SW 1271 (cell line): ENCODE measurements at regions not wholly inside any gene's neighbourhood (a gene's known extent, or its start where the extent isn't known, plus 50 kb on each side); places are given as distances from the start of the nearest gene placed in this dataset.

Source experiments
- DNase-seq, 2 experiments: peaks; one replicate each; lab custom pipeline; 2025; lab: John Stamatoyannopoulos, UW

DNA sequence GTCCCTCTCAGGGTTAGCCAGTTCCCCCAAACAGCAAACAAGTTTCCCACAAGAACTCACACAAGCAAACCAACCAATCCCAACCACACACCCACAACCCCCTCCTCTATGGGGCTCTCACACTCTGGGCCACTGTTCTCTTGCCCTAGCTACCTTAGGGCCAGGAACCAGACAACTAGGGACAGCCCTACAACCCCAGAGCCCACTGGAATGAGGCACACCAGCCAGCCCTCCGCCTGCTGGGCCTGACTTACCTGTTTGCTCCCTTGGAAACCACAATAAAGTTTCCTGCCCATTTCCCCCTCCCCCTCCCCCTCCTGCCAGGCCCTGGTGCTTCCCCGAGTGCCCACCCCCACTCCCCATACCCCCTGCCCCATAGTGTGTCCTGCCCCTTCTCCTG is 132.6 kb downstream of the WDR11 start:
- DNase-seq = no peak

DNA sequence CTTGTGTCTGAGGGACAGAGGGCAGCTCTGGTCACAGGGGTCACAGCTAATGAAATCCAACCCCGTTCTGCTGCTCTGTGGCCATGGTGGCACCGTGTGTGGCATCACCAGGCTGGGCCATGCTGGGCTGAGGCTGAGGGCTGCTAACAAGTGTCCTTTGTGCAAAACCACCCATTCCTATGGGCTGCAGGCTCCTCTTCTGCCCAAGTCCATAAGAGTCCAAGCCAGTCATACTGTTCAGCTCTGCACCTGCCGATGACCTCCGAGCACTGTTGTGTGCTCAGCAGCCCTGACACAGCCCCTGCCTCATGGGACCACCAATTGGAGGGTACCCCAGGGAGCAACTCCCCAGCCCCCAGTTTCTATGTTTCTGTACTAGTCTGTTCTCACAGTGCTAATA is 133.1 kb downstream of the WDR11 start:
- no peak for DNase-seq

DNA sequence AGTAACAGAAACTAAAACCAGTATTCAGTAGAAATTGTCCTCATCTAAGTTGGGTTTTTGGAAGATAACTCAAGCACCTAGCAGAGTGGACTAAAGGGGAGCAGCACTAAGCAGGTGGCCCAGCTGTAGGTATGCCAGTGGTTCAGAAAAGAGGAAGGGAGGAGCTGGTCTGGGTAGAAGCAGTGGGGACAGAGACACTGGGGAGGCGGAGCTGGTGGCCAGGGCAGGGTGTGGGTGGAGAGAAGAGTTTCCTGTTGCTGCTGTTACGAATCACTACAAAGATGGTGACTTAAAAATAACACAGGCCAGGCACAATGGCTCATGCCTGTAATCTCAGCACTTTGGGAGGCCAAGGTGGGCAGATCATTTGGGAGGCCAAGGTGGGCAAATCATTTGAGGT is 136.2 kb downstream of the WDR11 start:
- DNase-seq = no peak

DNA sequence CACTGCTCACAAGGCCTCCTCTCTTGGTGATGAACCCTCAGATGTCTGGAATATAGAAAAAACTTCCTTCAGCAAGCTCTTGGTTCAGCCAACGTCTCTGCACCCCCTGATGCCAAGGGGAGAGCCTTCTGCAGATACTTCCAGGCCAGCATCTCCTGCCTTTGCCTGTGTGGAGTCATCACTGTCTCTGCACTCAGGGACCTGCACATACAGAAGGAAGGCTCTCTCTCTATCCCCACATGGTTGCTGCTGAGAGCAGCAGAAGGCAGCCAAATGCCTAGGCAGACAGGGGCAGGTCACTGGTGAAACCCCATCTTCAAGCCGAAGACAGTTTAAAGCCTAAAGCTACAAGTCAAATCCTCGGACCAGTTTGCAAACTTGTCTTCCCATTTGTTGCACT is 137.6 kb downstream of the WDR11 start:
- no peak for DNase-seq

DNA sequence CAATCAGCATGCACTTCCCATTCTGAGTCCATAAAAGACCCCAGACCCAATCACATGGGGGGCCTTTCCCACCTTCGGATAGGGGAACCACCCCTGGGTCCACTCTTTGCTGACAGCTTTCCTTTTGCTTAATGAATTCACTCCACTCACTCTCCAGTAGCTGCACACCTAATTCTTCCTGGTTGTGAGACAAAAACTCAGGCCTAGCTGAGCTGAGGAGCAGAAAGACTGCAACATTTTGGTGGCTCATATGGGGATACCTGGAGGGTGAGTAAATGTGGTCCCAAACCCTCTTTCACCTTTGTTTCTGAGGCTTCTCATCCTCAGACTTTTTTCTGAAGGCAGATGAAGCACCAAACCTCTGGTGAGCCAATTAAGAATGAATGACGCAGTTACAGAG is 138.1 kb downstream of the WDR11 start:
- no peak for DNase-seq

DNA sequence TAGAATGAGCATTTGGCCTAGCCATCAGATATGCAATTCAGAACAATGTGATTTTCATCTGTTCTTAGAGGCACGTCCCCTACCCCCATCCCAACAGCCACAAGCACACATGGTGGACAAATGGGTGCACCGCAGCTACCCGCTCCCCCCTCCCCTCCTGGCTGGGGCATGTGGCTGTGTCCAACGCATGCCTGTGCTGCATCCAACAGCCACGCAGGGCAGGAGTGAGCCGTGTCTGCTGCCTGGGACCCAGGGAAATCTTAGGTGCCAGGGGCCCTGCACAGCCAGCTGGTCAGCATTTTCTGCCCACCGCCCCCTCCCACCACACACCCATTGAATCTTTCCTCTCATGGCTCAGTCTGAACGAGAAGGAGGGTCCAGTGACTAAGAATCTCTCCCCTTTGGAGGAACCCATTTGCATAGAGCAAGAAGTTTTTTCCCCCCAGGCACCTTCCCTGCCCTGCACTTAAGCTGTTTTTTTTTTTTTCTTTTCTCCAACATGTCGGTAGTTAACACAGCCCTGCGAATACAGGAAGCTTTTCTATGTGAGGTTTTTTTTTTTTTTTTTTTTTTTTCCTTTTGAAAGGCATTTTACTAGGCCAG is 138.9 kb downstream of the WDR11 start:
- no peak for DNase-seq

DNA sequence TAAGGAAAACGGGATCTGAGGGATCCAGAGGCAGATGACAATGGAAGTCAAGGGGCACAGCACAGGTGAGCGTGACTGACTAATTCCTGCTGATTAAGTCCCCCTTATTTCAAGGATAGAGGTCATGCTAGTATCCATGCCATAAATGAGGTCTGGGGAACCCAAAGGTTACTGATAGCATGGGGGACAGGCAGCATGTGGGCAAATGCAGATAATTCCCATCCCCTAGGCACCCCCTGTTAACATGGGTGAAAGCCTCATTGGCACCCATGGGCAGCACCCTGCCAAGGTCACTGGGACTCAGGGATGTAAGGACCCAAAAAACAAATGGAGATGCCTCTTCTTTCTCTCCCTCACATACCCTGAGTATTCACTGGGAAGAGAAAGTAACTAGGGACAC is 139.7 kb downstream of the WDR11 start:
- no peak for DNase-seq

DNA sequence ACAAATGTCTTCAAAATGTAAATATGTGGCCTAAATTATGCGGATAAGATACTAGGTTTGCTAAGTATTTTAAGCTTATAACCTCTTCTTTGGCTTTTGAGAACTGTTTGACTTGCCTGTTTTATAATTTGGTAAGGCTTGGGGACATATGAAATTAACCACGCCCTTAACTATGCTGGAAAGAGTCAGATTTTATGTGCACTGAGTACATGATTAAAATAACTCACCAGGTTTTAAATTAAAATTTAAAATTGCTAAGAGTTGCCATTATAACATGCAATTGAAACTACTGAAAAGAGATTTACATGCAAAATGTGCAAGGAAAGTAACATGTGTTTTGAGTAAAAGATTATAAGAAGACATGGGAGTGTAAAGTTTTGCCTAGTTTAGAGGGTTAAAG is 141.9 kb downstream of the WDR11 start:
- no peak for DNase-seq

DNA sequence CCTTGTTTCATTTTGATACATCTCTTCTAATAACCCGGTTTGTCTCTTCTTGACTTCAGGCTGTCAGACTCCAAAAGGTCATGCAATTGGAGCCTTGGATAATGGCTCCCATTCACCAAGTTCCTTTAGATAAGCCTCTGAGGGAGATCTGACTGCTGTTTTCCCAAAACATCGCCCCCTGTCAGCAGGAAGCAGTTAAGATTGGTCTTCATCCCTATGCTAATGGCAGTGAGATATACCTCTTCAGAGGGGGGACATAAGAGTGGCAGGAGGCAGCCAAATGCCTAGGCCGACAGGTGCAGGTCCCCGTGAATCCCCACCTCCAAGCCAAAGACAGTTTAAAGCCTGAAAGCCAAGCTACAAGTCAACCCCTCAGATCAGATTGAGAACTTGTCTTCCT is 144.6 kb downstream of the WDR11 start:
- no peak for DNase-seq

DNA sequence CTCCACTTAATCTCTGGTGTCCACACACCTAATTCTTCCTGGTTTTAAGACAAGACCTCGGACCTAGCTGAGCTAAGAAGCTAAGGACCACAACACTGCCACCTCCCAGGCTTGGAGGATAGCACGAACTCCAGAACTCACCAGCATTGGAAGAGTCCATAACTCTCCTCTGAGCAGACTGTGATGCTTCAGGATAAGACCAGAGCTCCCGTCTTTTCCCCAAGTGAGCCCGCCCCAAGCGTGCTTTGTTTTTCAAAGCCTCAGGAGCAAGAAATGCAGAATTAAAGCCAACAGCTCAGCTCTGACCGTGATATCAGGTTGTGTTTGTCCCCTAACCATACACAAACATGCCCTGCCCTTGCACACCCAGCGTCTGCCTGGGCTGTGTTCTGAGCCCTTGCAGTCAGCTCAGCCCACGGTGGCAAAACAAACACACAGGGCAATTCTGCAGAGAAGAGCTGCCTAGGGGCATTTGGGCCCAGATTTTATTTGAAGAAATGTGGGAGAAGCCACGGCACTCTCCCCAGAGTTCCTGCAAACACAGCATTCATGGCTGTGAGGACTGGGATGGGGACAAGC is 145.4 kb downstream of the WDR11 start:
- no peak for DNase-seq

DNA sequence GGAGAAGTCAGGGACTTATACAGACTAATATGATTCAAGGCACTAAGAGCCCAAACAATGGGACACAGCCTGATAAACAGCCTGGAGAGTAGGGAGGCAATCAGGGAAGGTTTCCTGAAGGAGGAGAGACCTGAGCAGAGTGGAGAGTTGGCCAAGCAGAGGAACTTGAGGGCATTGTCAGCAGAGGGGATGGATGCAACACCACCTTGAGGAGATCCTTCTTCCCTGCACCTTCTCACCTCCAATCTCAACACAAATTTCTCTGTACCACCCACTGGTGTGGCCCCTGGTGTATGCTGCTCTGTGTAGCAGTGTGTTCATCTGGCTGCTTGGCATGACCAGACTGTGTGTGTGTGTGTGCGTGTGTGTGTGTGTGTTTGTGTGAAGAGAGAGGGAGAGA is 146.2 kb downstream of the WDR11 start:
- no peak for DNase-seq

DNA sequence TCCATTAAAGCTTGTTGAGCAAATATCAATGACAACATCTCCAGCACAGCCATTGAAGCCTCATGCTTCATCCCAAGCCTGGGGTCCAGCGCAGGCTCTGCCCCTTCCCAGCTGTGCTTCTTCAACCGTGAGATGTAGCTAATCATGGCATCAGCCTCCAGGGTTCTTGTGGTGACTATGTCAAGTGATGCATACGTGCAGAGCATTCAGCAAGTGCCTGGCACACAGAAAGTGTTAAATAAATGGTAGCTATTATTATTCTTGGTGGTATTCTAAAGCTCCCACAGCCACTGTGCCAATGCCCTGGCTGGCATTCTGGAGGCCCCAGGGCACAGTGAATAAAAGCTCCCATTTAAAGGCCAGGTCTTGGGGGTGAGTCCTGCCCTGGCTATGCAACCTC is 146.6 kb downstream of the WDR11 start:
- no peak for DNase-seq

DNA sequence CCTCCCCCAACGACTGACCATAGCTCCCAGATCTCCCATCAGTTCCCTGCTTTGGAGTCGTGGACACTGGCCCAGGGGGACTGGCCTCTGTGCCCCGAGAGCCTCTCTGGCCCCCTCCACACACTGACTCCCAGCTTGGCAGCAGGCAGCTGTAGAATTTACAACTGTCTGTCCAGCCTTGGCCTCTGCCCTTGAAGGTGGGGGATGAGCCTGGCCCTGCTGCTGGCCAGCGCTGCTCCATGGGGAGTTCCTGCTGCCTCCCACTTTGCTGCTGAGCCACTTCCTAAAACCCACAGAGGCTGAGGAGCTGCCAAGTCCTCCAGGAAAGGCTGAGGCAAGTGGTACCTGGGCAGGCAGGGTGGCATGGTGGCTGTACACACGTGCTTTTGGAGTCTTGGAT is 147.1 kb downstream of the WDR11 start:
- no peak for DNase-seq

DNA sequence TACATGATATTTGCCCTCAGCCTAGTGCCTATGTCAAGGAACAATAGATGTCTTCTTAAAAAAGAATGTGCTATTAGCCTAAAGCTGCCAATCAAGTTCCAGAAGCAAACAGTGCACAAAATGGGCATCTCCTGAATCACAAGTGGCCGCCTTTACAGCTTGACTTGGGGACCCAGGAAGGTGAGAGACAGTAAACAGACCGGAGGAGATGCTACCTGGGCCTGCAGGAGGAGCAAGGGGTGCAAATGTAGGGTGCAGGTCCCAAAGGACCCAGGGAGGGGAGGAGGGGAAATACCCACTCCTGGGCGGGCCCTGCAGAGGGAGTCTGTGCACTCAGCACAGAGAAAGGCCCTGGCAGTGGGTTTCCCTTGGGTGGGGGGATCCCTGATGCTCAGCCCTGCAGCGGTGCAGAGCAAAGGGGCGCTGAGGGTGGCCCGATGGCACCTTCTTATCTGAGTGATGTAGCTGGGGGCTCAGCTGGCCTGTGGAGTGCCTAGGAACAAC is 147.7 kb downstream of the WDR11 start:
- DNase-seq = no peak

DNA sequence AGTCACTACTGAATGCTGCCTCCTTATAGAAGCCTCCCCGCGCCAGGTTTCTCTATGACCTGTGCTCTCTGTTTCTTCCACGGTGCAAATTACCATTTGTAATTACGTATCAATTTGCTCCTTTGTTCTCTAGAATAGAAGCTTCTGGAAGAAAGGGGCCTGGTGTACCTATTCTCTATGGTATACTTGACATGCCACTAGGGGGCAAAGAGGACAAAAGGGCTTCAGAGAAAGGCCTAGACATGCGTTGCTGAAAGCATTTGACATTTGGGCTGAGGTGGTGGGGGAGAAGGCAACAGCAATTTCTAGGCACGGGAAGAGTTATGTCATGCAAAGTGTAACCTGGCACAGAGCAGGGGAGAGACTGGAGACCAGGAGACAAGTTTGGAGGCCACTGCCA is 148.7 kb downstream of the WDR11 start:
- no peak for DNase-seq

DNA sequence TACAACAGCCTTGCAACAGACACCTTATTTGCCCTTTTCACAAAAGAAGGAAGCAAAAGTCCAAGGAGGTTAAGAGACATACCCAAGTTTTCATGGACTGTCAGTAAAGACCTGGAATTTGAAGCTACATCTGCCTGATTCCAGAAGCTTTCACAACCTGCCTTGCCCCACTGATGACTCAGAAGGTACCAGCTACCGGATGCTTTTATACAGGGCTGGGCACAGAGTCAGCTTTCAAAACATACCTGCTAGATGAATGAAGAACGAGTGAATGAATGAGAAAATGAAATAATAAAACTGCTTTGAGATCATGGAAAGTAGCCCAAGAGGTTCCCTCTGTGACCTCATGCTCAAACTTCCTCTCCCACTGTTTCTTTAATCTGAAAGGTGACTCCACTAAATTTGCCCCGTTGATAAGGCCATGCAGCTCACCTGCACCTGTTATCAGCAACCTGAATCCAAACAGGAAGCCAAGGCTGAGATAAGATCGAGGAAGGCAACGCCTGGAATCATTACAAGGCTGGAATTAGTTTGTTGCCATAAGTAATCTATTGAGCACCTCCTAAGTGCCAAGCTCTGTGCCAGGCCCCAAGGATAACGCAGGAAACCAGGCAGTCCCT is 151.5 kb downstream of the WDR11 start:
- DNase-seq = no peak

DNA sequence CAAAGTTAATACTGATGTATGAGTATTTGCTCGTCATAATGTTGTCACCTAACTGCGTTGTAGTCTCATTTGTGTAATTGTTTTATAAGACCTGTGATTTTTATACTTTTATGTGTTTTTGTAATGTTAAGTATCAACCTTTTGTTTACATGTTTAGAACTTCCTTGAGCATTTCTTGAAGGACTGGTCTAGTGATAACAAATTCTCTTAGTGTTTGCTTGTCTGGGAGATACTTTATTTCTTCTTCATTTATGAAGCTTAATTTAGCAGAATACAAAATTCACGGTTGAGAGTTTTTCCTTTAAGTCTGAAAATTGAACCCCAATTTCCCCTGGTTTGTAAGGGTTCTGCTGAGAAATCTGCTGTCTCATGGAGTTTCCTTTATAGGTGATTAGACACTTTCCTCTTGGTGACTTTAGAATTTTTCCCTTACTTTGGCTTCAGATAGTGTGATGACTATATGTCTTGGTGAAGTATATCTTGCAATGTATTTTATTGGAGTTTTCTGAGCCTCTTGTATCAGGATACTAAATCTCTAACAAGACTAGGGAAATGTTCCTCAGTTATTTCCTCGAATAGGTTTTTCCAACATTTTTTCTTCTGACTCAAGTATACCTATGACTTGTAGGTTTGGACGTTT is 154.9 kb downstream of the WDR11 start:
- no peak for DNase-seq

DNA sequence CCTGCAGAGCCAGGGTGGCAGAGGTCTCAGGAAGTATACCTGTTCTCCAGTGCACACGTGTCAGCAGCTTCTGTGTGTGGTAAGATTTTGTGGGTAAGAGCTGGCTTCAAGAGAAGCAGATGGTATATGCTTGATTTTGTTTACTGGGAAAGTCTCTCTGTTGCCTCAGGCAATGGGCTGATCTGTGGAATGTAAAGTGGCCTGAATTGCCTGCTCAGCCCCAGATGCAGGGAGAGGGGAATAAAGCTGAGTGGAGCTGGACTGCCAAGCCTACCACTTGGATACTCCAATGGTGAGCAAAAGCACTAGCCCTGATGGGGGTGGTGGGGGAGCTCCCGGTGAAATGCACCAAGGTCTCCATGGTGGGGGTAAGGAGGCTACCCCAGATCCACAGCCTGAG is 156.1 kb downstream of the WDR11 start:
- no peak for DNase-seq

DNA sequence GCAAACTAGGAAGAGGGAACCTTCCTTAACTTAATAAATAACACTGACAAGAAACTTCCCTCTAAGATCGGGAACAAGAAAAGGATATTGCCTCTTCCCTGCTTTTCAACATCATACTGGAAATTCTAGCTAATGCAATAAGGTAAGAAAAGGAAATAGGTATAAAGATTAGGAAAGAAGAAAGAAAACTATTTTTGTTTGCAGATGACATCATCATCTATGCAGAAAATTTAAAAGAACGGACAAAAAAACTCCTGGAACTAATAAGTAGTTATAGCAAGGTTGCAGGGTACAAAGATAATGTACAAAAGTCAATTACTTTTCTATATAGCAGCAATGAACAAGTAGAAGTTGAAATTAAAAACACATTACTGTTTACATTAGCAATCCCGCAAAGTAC is 164.8 kb downstream of the WDR11 start:
- no peak for DNase-seq

DNA sequence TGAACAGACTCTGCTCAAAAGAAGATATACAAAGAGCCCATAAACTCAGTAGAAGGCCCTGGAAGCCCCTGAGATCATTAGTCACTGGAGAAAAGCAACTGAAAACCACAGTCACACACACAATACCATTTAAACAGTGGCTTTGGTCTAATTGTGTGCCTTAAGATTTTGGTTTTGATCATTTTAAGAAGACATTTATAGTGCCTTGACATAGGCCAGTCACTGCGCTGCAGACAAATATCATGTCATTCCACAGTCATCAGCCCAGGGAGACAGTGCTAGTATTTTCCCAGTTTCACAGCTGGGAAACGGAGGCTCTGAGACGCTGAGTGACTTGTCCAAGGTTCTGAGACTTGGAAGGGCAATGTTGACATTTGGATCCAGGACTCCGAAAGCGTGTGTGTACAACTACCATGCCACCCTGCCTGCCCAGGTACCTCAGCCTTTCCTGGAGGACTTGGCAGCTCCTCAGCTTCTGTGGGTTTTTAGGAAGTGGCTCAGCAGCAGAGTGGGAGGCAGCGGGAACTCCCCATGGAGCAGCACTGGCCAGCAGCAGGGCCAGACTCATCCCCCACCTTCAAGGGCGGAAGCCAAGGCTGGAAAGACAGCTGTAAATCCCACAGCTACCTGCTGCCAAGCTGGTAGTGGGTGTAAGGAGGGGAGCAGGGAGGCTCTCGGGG is 173.9 kb downstream of the WDR11 start:
- DNase-seq = no peak

DNA sequence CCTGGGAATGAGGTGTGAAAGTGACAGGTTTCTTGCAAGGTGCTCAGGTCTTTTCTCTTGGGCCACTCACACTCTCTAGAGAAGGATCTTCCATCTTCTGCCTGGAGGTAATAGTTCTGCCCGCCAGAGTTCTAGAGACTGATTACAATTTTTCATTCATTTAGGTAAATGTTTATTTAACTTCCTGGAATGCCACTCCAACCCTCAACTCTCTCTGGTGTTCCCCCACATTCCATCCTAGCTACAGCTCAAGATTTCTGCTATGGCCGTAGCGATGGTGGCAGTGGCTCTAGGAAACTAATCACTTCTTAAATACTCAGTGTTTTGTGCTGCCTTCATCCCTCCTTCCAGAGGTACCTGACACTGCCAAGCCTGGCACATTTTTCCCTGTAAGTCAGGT is 174.6 kb downstream of the WDR11 start:
- no peak for DNase-seq

DNA sequence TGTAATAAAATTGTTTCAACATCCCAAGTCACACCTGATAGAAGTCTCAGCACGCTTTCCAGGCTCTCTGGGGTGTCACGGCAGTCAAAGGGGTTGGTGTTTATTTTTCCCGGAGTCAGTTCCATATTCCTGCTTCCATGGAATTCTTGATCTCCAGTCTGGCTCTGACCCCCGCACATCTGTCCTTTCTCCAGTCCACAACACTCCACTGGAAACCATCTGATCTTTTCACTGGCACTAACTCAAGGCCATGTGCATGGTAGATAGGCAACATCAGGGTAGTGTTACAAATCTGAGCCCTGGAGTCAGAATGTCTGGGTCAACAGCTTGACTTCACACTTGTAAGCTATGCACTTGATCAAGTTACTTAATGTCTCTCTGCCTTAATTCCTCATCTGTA is 176.2 kb downstream of the WDR11 start:
- no peak for DNase-seq

DNA sequence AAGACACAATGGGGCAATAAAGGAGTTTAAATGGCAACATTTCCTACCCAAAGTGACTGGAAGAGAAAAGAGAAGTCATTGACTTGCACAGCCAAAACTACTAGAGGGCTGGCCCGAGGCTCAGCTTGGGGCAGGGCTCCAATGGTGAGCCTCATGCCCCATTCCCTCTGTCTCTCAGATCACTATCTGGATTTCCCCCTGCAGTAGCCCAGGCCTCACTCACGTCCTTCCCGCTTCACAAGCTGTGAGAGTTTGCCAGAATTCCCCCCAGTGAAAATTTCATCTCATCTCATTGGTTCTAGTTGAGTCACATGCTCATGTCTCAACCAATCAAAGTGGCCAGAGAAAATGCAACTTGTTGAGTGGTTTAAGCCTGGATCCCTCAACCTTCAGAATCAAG is 181.3 kb downstream of the WDR11 start:
- DNase-seq = no peak
